ENCODE measurements at regions not wholly inside any gene's neighbourhood (a gene's known extent, or its start where the extent isn't known, plus 50 kb on each side); places are given as distances from the start of the nearest gene placed in this dataset.
"Not testable (repeated sequence)": the region's sequence is repeated elsewhere in the genome, so short reads cannot be mapped to it uniquely, and the experiment has no call there.

DNA sequence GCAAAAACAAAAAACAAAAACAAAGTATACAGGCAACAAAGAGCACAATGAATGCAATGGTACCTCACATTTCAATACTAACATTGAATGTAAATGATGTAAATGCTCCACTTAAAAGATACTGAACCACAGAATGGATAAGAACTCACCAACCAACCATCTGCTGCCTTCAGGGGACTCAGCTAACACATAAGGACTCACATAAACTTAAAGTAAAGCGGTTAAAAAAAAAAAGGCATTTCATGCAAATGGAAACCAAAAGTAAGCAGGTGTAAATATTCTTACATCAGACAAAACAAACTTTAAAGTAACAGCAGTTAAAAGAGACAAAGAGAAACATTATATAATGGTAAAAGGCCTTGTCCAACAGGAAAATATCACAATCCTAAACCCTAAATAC is 156.1 kb downstream of the LTN1 start:
- H3K4me1 Mint-ChIP-seq; H3K4me3 Mint-ChIP-seq; DNase-seq; H3K27ac Mint-ChIP-seq; H3K27me3 Mint-ChIP-seq (ENCODE audit: low read depth, poor library complexity); H3K36me3 Mint-ChIP-seq (ENCODE audit: low read depth): not testable (repeated sequence)
- peaks cover 25% of the 10 kb centered on the region for H3K9me3 Mint-ChIP-seq

GRCh38 chr21:28834335-28835238 is 158.1 kb downstream of the LTN1 start:
- TF ChIP-seq, protein P1, sequence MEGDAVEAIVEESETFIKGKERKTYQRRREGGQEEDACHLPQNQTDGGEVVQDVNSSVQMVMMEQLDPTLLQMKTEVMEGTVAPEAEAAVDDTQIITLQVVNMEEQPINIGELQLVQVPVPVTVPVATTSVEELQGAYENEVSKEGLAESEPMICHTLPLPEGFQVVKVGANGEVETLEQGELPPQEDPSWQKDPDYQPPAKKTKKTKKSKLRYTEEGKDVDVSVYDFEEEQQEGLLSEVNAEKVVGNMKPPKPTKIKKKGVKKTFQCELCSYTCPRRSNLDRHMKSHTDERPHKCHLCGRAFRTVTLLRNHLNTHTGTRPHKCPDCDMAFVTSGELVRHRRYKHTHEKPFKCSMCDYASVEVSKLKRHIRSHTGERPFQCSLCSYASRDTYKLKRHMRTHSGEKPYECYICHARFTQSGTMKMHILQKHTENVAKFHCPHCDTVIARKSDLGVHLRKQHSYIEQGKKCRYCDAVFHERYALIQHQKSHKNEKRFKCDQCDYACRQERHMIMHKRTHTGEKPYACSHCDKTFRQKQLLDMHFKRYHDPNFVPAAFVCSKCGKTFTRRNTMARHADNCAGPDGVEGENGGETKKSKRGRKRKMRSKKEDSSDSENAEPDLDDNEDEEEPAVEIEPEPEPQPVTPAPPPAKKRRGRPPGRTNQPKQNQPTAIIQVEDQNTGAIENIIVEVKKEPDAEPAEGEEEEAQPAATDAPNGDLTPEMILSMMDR (IDR thresholded peaks at IDR 0.05): no peak
- Mint-ChIP-seq H3K9me3 (peaks cover 18% of the 10 kb centered on the region), H3K4me1 (peaks cover 6% of the 10 kb centered on the region), H3K27ac (no peak overlapping the region), H3K27me3 (ENCODE audit: low read depth, poor library complexity) (peaks cover 10% of the 10 kb centered on the region), H3K4me3 (no peak overlapping the region), H3K36me3 (ENCODE audit: low read depth) (peaks cover 11% of the 10 kb centered on the region)
- DNase-seq: no peak

DNA sequence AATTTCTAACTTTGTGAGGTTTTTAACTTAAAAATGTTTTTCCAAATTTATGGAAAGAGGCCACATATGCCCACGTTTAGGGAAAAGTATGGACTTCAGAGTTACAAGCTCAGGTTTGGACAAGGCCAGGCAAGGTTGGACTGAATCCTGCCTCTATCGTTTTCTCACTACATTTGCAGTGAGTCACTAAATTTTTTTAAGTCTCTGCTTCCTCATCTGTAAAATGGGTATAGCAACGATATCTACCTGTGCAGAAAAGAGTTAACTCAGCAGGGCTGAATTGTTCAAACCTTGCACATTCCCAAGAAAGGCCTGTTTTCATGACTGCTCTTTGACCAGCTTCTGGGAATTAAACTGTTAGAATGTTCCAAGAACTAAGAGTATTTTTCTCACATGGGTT is 159.1 kb downstream of the LTN1 start:
- peaks cover 14% of the 10 kb centered on the region for H3K27me3 Mint-ChIP-seq (ENCODE audit: low read depth, poor library complexity)
- no peak for DNase-seq
- peaks cover 4% of the 10 kb centered on the region for H3K36me3 Mint-ChIP-seq (ENCODE audit: low read depth)
- H3K4me3 Mint-ChIP-seq: no peak overlapping the region
- no peak overlapping the region for H3K27ac Mint-ChIP-seq
- H3K9me3 Mint-ChIP-seq: peaks cover 13% of the 10 kb centered on the region
- H3K4me1 Mint-ChIP-seq: peaks cover 6% of the 10 kb centered on the region
- TF ChIP-seq, protein P1 (IDR thresholded peaks at IDR 0.05): no peak

DNA sequence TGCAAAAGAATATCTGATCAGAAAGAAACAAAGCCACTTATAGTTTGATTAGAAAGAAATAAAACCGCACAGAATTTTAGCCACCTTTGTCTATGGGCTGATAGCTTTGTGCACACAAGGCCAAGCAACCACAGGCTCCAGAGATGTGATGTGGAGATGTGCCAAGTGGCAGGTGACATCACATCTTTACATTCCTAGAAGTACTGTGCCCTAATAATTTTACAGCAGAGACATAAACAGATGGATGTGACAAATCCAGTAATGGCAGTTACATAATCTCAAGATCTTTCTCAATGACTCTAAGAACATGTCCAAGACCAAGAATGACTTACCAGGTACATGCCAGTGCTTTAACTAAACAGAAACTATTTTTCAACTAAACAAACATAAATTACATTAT is 159.5 kb downstream of the LTN1 start:
- H3K9me3 Mint-ChIP-seq: peaks cover 13% of the 10 kb centered on the region
- H3K27me3 Mint-ChIP-seq (ENCODE audit: low read depth, poor library complexity): peaks cover 15% of the 10 kb centered on the region
- TF ChIP-seq, protein P1 (IDR thresholded peaks at IDR 0.05): no peak
- peaks cover 6% of the 10 kb centered on the region for H3K4me1 Mint-ChIP-seq
- DNase-seq: no peak
- H3K4me3 Mint-ChIP-seq: no peak overlapping the region
- no peak overlapping the region for H3K27ac Mint-ChIP-seq
- peaks cover 4% of the 10 kb centered on the region for H3K36me3 Mint-ChIP-seq (ENCODE audit: low read depth)

DNA sequence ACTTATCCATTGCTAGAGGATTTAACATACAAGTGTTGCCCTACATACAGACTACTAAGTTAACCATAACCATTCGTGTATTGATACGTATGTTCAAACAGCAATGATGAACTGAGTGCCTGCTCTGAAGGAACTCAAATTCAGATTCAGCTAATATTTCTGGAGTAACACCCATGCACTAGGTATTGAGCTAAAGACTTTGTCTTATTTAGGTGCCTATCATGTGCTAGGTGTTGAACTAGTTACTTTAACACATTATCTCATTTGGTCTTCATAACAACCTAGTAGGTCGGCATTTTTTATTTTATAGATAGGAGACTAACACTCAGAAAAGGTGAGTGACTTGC is 160.0 kb downstream of the LTN1 start:
- H3K4me3 Mint-ChIP-seq: no peak overlapping the region
- no peak overlapping the region for H3K27ac Mint-ChIP-seq
- no peak for DNase-seq
- peaks cover 13% of the 10 kb centered on the region for H3K9me3 Mint-ChIP-seq
- H3K4me1 Mint-ChIP-seq: peaks cover 5% of the 10 kb centered on the region
- H3K27me3 Mint-ChIP-seq (ENCODE audit: low read depth, poor library complexity): peaks cover 18% of the 10 kb centered on the region
- TF ChIP-seq, protein P1 (IDR thresholded peaks at IDR 0.05): no peak
- peaks cover 4% of the 10 kb centered on the region for H3K36me3 Mint-ChIP-seq (ENCODE audit: low read depth)

- Mint-ChIP-seq H3K4me1 (no peaks in the 10 kb centered on the region), H3K27ac (no peak overlapping the region), H3K4me3 (no peak overlapping the region), H3K36me3 (ENCODE audit: low read depth) (peaks cover 4% of the 10 kb centered on the region), H3K9me3 (peaks cover 13% of the 10 kb centered on the region), H3K27me3 (ENCODE audit: low read depth, poor library complexity) (peaks cover 22% of the 10 kb centered on the region)
- DNase-seq: no peak
- TF ChIP-seq, protein P1 (IDR thresholded peaks at IDR 0.05): no peak
Observed at GRCh38 chr21:28832013-28832714, 160.5 kb downstream of the LTN1 start.

All from nephron progenitor cell (in vitro differentiated cells).